ENCODE measurements at regions not wholly inside any gene's neighbourhood (a gene's known extent, or its start where the extent isn't known, plus 50 kb on each side); places are given as distances from the start of the nearest gene placed in this dataset.

- Histone ChIP-seq H3K36me3 (ENCODE audit: insufficient read depth, low read length) (no peaks in the 10 kb centered on the region), H3K4me1 (ENCODE audit: control insufficient read depth, insufficient read depth, low read length) (peaks cover 70% of the 10 kb centered on the region), H3K9me3 (replicated peaks; ENCODE audit: low read length) (no peaks in the 10 kb centered on the region), H3K4me3 (ENCODE audit: low read length) (no peak overlapping the region), H3K4me2 (ENCODE audit: low read length) (no peak overlapping the region), H3K9ac (ENCODE audit: low read depth, low read length) (no peak overlapping the region), H3K27me3 (ENCODE audit: control insufficient read depth, insufficient read depth, low read length) (no peaks in the 10 kb centered on the region)
Observed at GRCh38 chr10:62580396-62580795, 206.2 kb downstream of the ZNF365 start.

- H3K36me3 ChIP-seq (ENCODE audit: insufficient read depth, low read length), result no peaks in the 10 kb centered on the region
- H3K4me3 ChIP-seq (ENCODE audit: low read length), result peak overlapping the region; percentile 24
- H3K27me3 ChIP-seq (ENCODE audit: control insufficient read depth, insufficient read depth, low read length), result no peaks in the 10 kb centered on the region
- H3K4me2 ChIP-seq (ENCODE audit: low read length), result peak overlapping the region; percentile 61
- H3K9ac ChIP-seq (ENCODE audit: low read depth, low read length), result peak overlapping the region; percentile 63
- peaks cover 79% of the 10 kb centered on the region for H3K4me1 ChIP-seq (ENCODE audit: control insufficient read depth, insufficient read depth, low read length)
- no peaks in the 10 kb centered on the region for H3K9me3 ChIP-seq (replicated peaks; ENCODE audit: low read length)
Observed at GRCh38 chr10:62581351-62581750, 207.2 kb downstream of the ZNF365 start.

- H3K4me1 ChIP-seq (ENCODE audit: control insufficient read depth, insufficient read depth, low read length), result peaks cover 78% of the 10 kb centered on the region
- no peaks in the 10 kb centered on the region for H3K36me3 ChIP-seq (ENCODE audit: insufficient read depth, low read length)
- H3K27me3 ChIP-seq (ENCODE audit: control insufficient read depth, insufficient read depth, low read length), result no peaks in the 10 kb centered on the region
- H3K4me2 ChIP-seq (ENCODE audit: low read length), result peak overlapping the region; percentile 61
- H3K9me3 ChIP-seq (replicated peaks; ENCODE audit: low read length), result no peaks in the 10 kb centered on the region
- H3K4me3 ChIP-seq (ENCODE audit: low read length), result peak overlapping the region; percentile 18
- H3K9ac ChIP-seq (ENCODE audit: low read depth, low read length), result peak overlapping the region; percentile 63
Observed at GRCh38 chr10:62582101-62582705, 208.0 kb downstream of the ZNF365 start.

GRCh38 chr10:62582804-62583208, 208.6 kb downstream of the ZNF365 start:
- Histone ChIP-seq H3K27me3 (ENCODE audit: control insufficient read depth, insufficient read depth, low read length) (no peaks in the 10 kb centered on the region), H3K4me2 (ENCODE audit: low read length) (peak overlapping the region; percentile 61), H3K36me3 (ENCODE audit: insufficient read depth, low read length) (no peaks in the 10 kb centered on the region), H3K9me3 (replicated peaks; ENCODE audit: low read length) (no peaks in the 10 kb centered on the region), H3K4me3 (ENCODE audit: low read length) (peak overlapping the region; percentile 18), H3K9ac (ENCODE audit: low read depth, low read length) (peak overlapping the region; percentile 69), H3K4me1 (ENCODE audit: control insufficient read depth, insufficient read depth, low read length) (peaks cover 76% of the 10 kb centered on the region)

GRCh38 chr10:62583876-62584615, 209.9 kb downstream of the ZNF365 start:
- H3K4me3 ChIP-seq (ENCODE audit: low read length), result no peak overlapping the region

GRCh38 chr10:62584731-62585130, 210.6 kb downstream of the ZNF365 start:
- Histone ChIP-seq H3K36me3 (ENCODE audit: insufficient read depth, low read length) (no peaks in the 10 kb centered on the region), H3K4me3 (ENCODE audit: low read length) (no peak overlapping the region), H3K9me3 (replicated peaks; ENCODE audit: low read length) (peaks cover 3% of the 10 kb centered on the region), H3K27me3 (ENCODE audit: control insufficient read depth, insufficient read depth, low read length) (no peaks in the 10 kb centered on the region), H3K4me2 (ENCODE audit: low read length) (no peak overlapping the region), H3K4me1 (ENCODE audit: control insufficient read depth, insufficient read depth, low read length) (peaks cover 70% of the 10 kb centered on the region), H3K9ac (ENCODE audit: low read depth, low read length) (peak overlapping the region; percentile 34)

More at GRCh38 chr10:62583876-62584615, 209.9 kb downstream of the ZNF365 start:
- peak overlapping the region; percentile 69 for H3K9ac ChIP-seq (ENCODE audit: low read depth, low read length)
- H3K9me3 ChIP-seq (replicated peaks; ENCODE audit: low read length), result peaks cover 3% of the 10 kb centered on the region
- H3K27me3 ChIP-seq (ENCODE audit: control insufficient read depth, insufficient read depth, low read length), result no peaks in the 10 kb centered on the region
- H3K36me3 ChIP-seq (ENCODE audit: insufficient read depth, low read length), result no peaks in the 10 kb centered on the region
- peaks cover 67% of the 10 kb centered on the region for H3K4me1 ChIP-seq (ENCODE audit: control insufficient read depth, insufficient read depth, low read length)
- H3K4me2 ChIP-seq (ENCODE audit: low read length), result peak overlapping the region; percentile 61

GRCh38 chr10:62585211-62585775, 211.1 kb downstream of the ZNF365 start:
- Histone ChIP-seq H3K9ac (ENCODE audit: low read depth, low read length) (peak overlapping the region; percentile 34), H3K4me1 (ENCODE audit: control insufficient read depth, insufficient read depth, low read length) (peaks cover 74% of the 10 kb centered on the region), H3K27me3 (ENCODE audit: control insufficient read depth, insufficient read depth, low read length) (no peaks in the 10 kb centered on the region), H3K4me3 (ENCODE audit: low read length) (no peak overlapping the region), H3K36me3 (ENCODE audit: insufficient read depth, low read length) (no peaks in the 10 kb centered on the region), H3K9me3 (replicated peaks; ENCODE audit: low read length) (peaks cover 3% of the 10 kb centered on the region), H3K4me2 (ENCODE audit: low read length) (no peak overlapping the region)

GRCh38 chr10:62587011-62587410, 212.8 kb downstream of the ZNF365 start:
- Histone ChIP-seq H3K36me3 (ENCODE audit: insufficient read depth, low read length) (no peaks in the 10 kb centered on the region), H3K4me2 (ENCODE audit: low read length) (no peak overlapping the region)

GRCh38 chr10:62588116-62588515, 213.9 kb downstream of the ZNF365 start:
- no peaks in the 10 kb centered on the region for H3K27me3 ChIP-seq (ENCODE audit: control insufficient read depth, insufficient read depth, low read length)
- H3K36me3 ChIP-seq (ENCODE audit: insufficient read depth, low read length), result no peaks in the 10 kb centered on the region
- H3K4me2 ChIP-seq (ENCODE audit: low read length), result no peak overlapping the region
- no peak overlapping the region for H3K9ac ChIP-seq (ENCODE audit: low read depth, low read length)
- peaks cover 3% of the 10 kb centered on the region for H3K9me3 ChIP-seq (replicated peaks; ENCODE audit: low read length)
- peaks cover 47% of the 10 kb centered on the region for H3K4me1 ChIP-seq (ENCODE audit: control insufficient read depth, insufficient read depth, low read length)
- no peak overlapping the region for H3K4me3 ChIP-seq (ENCODE audit: low read length)

More at GRCh38 chr10:62587011-62587410, 212.8 kb downstream of the ZNF365 start:
- no peak overlapping the region for H3K4me3 ChIP-seq (ENCODE audit: low read length)
- H3K27me3 ChIP-seq (ENCODE audit: control insufficient read depth, insufficient read depth, low read length), result no peaks in the 10 kb centered on the region
- peaks cover 3% of the 10 kb centered on the region for H3K9me3 ChIP-seq (replicated peaks; ENCODE audit: low read length)
- peak overlapping the region; percentile 5 for H3K9ac ChIP-seq (ENCODE audit: low read depth, low read length)
- peaks cover 58% of the 10 kb centered on the region for H3K4me1 ChIP-seq (ENCODE audit: control insufficient read depth, insufficient read depth, low read length)

- Histone ChIP-seq H3K4me2 (ENCODE audit: low read length) (no peak overlapping the region), H3K36me3 (ENCODE audit: insufficient read depth, low read length) (no peaks in the 10 kb centered on the region), H3K9me3 (replicated peaks; ENCODE audit: low read length) (peaks cover 3% of the 10 kb centered on the region), H3K9ac (ENCODE audit: low read depth, low read length) (no peak overlapping the region), H3K4me3 (ENCODE audit: low read length) (no peak overlapping the region), H3K4me1 (ENCODE audit: control insufficient read depth, insufficient read depth, low read length) (peaks cover 31% of the 10 kb centered on the region), H3K27me3 (ENCODE audit: control insufficient read depth, insufficient read depth, low read length) (no peaks in the 10 kb centered on the region)
Observed at GRCh38 chr10:62589689-62590088, 214.8 kb upstream of the ADO start.

- H3K9me3 ChIP-seq (replicated peaks; ENCODE audit: low read length), result peaks cover 3% of the 10 kb centered on the region
- H3K27me3 ChIP-seq (ENCODE audit: control insufficient read depth, insufficient read depth, low read length), result no peaks in the 10 kb centered on the region
- no peak overlapping the region for H3K4me3 ChIP-seq (ENCODE audit: low read length)
- H3K9ac ChIP-seq (ENCODE audit: low read depth, low read length), result no peak overlapping the region
- H3K4me2 ChIP-seq (ENCODE audit: low read length), result no peak overlapping the region
- H3K36me3 ChIP-seq (ENCODE audit: insufficient read depth, low read length), result no peaks in the 10 kb centered on the region
- peaks cover 25% of the 10 kb centered on the region for H3K4me1 ChIP-seq (ENCODE audit: control insufficient read depth, insufficient read depth, low read length)
Observed at GRCh38 chr10:62590306-62590705, 214.2 kb upstream of the ADO start.

All from skeletal muscle satellite cell (primary cell).